RCC 7860 (cell line): ENCODE measurements at regions not wholly inside any gene's neighbourhood (a gene's known extent, or its start where the extent isn't known, plus 50 kb on each side); places are given as distances from the start of the nearest gene placed in this dataset.
"Not testable (repeated sequence)": the region's sequence is repeated elsewhere in the genome, so short reads cannot be mapped to it uniquely, and the experiment has no call there.

ENCODE experiments used
- DNase-seq: peaks from one replicate; pipeline ENCODE4 v3.0.0-alpha.2; 2015; ENCODE audit warnings: low spot score
- FAIRE-seq: peaks from 2 replicates; lab custom pipeline; 2012; peaks lifted over from hg19 to GRCh38; lab: Jason Lieb, UNC

- DNase-seq (no peak), FAIRE-seq (no peak)
Observed at GRCh38 chr12:89289720-89290119, 62.6 kb downstream of the DUSP6 start.

DNA sequence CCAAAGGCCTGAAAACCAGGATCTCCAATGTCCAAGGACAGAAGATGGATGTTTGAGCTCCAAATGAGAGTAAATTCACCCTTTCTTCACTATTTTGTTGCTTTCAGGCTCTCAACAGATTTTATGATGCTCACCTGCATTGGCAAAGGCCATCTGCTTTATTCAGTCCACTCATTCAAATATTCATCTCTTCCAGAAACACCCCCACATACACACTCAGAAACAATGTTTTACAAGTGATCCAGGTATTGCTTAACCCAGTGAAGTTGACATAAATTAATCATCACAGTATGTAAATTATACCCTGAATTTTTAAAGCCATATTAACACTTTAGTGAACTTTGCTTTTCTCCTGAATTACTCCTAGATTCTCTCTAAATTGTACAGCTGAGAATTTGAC lies 63.3 kb downstream of the DUSP6 start:
- DNase-seq (no peak), FAIRE-seq (no peak)

GRCh38 chr12:89286501-89286900 lies 65.8 kb downstream of the DUSP6 start:
- DNase-seq (no peak), FAIRE-seq (no peak)

DNA sequence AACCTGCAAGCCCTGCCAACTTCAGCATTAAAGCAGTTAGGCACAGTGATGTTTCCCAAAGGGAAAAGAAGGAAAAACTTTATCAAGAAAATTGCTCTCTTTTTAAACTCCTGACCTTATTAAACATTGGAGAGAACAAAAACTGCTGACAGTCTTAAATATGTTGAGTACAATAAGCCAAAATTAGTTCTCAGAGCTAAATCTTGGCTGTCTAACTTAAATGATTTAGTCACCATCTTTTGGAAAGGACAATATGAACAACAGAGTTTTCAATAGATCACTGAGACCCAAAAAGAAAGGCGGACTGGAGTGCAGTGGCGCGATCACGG lies 70.8 kb downstream of the DUSP6 start:
- DNase-seq (no peak), FAIRE-seq (no peak)

- no peak for DNase-seq
- FAIRE-seq, result no peak
Observed at GRCh38 chr12:89280833-89281538, 71.3 kb downstream of the DUSP6 start.

- FAIRE-seq, result no peak
- no peak for DNase-seq
Observed at GRCh38 chr12:89279499-89279898, 72.8 kb downstream of the DUSP6 start.

DNA sequence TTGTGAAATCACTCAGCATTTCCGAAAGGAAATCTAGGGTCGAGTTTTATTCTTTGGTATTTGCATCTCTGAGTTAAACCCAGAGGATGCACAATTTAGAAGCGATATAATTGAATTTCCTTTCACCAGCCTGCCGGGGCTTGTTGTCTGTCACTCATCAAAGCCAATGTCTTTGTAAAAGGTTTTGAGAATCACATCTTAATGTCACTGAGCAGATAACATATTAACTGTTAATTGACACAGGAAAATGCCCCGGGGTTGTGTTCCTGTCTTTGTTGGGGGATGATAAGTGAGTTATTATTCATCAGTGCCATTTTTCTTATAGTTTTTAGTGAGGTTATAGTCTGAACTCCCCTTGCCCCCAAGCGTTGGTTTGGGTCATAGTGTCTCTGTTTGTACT lies 73.4 kb downstream of the DUSP6 start:
- no peak for FAIRE-seq
- DNase-seq, result no peak

DNA sequence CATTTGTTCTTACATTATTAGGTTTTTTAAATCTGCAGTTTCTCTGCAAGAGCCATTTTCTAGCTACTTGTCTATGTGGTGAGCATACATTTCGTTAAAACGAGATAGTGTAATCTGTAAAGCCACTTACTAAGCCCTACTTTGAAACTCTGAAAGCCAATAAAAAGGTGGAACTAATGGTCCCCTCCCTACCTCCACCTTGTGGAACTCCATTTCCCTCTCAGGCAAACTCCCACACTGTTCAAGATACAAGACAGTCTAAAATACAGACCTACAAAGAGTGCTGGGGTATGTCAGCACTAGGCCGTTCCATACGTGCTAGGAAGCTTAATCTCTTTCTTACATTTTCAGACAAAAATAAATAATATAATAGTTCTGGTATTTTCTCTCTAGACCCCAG lies 74.1 kb downstream of the DUSP6 start:
- FAIRE-seq, result no peak
- DNase-seq, result no peak

DNA sequence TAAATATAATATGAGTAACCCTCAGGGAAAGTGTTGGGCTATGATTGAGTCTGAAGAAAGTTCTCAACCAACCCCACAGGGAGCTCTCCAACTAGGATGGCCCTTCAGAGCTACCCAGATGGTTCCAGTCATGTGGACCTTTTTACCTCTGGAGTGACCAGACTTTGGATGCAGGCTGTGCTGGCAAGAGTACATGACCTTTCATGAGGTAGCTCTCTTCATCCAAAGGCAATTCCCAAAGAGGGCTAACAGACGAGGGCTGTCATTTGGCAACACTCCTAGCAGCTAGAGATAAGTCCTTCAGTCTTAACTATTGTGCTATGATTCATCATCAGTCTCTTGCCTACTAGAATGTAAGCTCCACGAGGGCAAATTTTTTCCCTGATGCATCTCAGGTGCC lies 75.4 kb downstream of the DUSP6 start:
- FAIRE-seq, result no peak
- no peak for DNase-seq

DNA sequence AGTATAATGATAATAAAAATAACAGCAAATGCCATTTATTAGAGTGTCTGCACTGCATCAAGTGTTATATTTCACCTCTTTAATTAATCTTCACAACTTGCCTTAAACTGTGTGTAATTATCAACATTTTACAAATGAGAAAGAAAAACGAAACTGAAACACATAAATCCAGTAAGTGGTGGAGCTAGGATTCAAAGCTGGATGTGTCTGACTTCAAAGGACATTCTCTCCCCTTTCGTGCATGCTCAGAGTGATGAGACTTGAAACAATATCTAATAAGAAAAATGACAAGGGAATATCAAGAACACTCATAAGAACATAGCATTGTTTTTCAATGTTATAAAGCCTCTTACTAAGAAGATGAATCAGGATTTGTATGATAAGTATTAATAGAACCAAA lies 78.8 kb downstream of the DUSP6 start:
- DNase-seq, result no peak
- no peak for FAIRE-seq

- no peak for FAIRE-seq
- DNase-seq, result no peak
Observed at GRCh38 chr12:89270548-89270947, 81.8 kb downstream of the DUSP6 start.

DNA sequence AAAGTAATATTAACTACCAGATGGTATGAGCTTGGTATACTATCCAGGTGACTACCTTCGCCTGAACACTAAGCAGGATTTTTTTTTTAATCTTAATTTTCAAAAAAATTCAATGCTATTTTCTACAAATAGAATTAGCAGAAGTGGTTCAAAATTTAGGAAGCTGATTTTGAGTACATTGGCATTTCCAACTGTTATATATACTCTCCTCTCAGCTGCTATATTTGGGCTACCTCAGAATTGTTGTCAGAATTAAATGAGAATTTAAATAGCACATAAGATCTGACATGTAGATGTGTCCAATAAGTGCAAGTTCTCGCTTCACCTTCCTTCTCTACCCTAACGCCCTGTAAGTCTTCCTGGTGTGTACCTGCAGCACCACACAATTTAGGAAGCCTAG lies 83.1 kb downstream of the DUSP6 start:
- DNase-seq (no peak), FAIRE-seq (no peak)

DNA sequence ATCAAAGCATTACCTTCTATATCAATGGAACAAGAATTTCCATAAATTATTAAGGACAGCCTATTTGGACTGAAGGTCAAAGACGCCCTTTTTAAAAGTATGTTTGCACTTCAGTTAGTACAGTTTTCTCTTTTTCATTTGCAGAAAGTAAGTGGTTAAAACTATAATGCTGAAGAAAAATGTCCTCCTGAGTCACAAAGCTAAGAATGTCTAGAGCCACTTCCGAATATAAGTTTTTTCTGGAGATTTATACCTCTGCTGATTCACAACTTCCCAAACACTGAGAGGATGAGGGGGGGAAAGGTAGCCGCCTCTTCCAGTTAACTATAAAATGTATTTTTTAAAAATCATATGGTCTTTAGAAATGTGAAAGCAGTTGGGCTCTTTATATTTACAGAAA lies 84.9 kb downstream of the DUSP6 start:
- DNase-seq, result no peak
- no peak for FAIRE-seq

DNA sequence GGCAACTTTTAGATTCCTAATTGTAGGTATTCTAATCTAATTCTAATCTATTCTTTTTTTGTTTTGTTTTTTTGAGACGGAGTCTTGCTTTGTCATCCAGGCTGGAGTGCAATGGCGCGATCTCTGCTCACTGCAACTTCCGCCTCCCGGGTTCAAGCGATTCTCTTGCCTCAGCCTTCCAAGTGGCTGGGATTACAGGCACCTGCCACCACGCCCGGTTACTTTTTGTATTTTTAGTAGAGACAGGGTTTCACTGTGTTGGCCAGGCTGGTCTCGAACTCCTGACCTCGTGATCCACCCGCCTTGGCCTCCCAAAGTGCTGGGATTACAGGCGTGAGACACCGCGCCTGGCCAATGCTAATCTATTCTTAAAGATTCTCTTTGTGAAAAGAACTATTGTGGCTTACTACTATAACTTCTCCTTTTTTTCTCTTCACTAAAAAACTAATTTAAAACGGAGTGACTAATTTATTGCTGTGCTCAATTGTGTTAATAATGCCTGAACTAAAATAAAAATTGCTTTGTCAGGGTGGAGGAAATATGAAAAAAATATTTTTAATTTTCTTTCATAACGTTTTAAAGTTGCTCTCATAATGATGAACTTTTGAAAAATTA lies 85.6 kb downstream of the DUSP6 start:
- DNase-seq, FAIRE-seq: not testable (repeated sequence)

GRCh38 chr12:89264837-89265236 lies 87.5 kb downstream of the DUSP6 start:
- FAIRE-seq, result no peak
- no peak for DNase-seq

- DNase-seq (no peak), FAIRE-seq (no peak)
Observed at GRCh38 chr12:89263900-89264299, 88.4 kb downstream of the DUSP6 start.

DNA sequence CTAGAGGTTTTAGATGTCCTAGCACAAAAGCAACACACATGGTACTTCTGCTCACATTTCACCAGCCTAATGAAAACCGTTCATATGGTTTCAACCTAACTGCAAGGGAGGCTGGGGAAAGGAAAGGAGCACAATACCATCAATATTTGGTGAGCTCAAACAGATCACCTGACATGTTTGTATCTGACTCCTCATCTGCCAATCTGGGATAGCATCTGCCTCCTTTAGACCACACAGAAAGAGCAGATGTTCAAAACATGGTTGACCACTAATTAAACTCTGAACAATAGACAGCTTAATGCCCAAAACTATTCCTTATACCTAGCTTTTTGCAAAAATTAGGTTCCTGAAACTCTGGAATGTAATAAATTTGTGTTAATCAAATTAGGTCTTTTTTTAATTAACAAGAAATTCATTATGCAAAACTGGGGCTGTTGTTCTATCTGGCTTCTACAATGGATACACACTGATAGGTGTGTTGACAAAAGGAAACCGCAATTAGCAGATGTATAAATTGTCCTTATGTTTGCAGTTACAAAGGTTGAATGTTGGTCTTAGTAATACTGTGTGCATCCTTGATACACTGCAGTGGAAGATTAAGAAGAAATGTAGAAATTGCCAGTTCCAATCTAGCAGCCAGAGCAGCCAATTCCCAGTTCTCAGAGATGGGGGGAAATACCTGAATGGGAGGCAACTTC lies 89.3 kb downstream of the DUSP6 start:
- DNase-seq (no peak), FAIRE-seq (no peak)

DNA sequence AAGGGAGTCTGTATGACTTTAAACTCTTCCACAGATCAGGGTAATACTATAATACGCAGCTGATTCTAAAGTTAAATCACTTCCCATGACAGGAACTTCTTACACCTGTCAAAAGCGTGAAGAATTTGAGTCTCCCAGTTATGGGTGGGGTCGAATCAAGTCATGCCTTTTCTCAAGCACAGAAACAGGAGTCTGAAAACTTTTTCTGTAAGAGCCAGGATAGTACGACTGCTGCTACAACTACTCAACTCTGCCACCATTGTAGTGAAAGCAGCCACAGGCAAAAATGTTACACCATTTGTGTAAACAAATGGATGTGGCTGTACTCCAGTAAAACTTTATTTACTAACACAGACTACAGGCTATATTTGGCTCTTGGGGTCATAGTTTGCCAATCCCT lies 90.3 kb downstream of the DUSP6 start:
- DNase-seq (no peak), FAIRE-seq (no peak)

DNA sequence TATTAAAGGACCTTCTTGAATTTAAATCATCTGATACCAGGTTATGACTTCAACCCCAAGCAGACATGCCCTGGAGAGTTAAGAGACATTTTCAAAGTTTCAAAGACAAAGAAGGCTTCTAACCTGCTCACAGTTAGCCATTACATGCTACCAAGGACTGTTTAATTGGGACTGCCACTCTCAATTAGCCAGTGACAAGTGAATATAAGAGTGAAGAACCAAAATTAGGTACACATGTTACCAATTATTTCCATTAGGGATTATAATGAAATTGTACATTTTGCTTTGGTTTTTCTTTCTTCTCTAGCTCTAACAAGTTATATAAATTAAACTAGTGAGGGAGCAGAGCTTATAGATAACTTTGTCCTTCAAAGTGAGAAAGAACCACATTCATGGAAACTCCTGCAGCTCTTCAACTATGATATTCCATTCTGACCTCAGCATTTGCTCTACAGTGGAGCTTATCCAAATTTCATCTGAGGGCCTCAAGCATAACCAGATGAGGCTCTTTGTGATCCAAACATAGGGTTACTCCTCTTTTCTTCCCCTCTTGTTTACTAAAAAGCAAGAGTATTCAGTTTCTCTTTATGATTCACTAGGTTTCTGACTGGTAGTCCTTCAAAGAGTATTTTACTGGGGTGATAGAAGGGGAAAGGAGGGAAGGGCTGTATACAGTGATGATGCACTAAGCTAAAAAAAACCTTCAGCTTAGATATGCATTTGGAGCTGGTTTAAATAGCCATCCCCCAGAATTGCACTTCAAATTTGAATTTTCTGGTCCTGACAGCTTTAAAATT lies 91.3 kb downstream of the DUSP6 start:
- no peak for FAIRE-seq
- DNase-seq, result no peak

DNA sequence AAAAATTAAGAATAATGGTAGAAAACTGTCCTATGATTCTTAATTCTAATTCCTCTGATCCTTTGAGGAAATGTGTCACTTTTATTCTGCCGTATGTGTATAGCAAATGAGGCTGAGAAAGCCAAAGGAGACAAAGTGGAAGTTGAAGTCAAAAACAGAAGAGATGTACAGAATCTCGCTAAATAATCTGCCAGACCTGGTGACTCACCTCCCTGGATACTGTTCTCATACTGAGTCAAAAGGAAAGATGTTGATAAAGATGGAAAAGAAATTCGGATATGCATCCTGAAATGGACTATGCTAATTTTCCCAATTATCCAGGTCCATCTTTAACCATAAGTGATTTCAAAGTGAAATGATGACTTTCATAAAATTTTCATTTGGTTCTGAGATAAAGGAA lies 92.5 kb downstream of the DUSP6 start:
- FAIRE-seq (no peak), DNase-seq (no peak)

DNA sequence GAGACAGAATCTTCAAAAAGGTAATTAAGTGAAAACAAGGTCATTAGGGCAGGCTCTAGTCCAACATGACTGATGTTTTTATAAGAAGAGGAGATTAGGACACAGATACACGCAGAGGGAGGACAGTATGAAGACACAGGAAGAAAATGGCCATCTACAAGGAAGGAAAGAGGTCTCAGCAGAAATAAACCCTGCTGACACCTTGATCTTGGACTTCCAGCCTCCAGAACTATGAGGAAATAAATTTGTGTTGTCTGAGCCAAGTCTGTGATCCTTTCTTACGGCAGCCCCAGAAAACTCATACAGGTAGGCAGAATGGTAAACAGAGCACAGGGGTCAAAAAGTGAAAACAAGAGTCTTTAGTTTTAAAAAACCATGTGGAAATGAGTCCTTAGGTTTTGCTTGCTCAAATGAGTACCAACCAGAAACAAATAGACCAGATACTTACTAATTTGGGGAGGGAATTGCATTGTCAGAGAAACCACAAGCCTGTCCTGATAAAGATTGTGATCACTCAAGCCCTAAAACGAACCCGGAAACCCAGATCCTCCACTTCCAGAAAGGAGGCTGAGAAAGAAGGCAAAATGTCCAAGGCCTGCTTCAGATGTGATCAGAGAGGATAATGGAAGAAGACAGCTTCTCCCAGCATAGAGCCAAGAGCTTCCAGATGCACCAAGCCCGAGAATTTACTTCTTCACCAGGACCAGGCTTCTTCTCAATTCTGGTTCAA lies 93.9 kb downstream of the DUSP6 start:
- FAIRE-seq, result no peak
- no peak for DNase-seq
